ENCODE measurements at regions not wholly inside any gene's neighbourhood (a gene's known extent, or its start where the extent isn't known, plus 50 kb on each side); places are given as distances from the start of the nearest gene placed in this dataset.
"Not testable (repeated sequence)": the region's sequence is repeated elsewhere in the genome, so short reads cannot be mapped to it uniquely, and the experiment has no call there.

DNA sequence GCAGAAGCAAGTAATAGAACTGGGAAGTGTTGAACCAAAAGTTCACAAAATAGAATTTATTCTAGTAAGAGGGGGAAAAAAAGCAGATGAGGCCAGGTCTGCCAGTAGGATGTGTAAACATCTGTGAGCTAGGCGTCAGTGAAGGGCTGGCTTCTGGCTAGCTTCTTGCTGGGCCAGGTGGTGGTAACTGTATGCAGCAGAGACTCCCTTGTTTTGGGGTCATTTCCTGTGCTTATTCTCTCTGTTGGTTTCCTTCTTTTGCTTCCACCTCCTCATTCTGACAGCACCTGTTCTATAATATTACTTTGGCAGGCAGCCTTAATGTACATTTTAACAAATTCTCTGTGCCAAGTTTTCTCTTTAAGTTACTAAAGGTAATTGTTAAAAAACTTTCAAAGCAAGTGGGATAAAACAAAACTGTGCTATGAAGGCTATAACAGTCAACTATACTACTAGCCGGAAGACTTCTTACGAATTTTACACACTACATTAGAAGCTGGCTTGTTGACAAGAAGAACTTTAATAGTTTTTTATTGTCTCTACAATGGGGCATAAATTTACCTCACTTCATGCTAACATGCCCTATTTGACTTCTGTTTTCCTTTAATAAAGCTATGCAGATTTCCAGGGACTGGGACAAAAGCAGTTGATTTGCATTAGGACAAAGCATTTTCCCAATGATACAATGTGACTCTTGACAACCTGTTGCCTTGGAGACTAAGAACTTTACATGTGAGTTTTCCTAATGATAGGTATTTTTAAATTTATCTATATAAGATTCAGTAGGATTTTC is 318.8 kb upstream of the NAALADL2 start:
- DNase-seq (ENCODE audit: low read depth in 2 of 2) = no peak

DNA sequence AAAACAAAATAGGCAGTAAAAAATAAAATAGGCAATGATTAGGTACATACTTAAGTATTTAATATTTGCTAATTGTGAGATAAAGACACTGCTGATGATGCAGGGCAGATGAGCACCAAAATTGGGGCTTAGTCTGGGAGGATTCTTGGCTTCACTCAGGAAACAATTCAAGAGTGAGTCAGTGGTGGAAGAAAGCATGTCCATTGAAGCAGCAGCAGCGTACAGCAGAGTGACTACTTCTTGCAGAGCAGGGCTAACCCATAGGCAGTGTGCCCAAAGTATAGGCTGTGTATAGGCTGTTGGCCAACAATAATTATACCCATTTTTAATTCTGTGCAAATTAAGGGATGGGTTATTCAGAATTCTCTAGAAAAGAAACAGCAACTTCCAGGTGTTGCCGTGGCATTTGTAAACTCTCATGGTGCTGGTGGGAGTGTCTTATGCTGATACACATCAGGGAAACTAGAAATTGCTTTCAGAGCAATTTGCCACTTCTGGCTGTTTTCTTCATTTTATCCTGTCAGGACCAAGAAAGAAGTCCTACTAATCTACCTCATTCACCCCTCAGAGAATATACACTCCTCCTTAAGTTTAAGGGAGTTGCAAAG is 317.3 kb upstream of the NAALADL2 start:
- DNase-seq (ENCODE audit: low read depth in 2 of 2) = no peak

DNA sequence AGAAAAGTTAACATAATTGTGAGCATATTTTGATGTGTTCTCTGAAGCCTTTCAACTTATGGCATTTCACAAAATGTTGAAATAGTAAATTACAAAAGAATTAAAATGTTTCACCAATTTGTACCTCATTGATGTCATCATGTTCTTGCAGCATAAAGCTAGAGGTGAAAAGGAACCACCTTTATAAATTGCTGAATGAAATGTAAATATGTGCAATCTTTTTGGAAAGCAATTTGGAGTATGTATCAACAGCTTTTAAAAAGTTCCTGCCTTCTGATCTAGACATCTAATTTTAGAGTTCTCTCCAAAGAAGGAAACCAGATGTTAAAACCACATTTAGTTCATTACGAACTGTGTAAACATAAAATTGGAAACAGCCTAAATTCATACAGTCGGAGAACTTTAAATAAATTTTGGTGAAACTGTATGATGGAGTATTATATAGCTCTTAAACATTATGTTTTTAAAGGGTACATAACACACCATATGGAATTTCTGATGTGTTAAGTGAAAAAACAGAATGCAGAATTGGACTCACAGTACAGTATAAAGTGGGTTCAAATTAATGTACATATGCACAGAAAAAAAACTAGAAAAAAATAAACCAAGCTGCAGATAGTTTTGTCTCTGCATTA is 311.2 kb upstream of the NAALADL2 start:
- DNase-seq (ENCODE audit: low read depth in 2 of 2) = no peak

DNA sequence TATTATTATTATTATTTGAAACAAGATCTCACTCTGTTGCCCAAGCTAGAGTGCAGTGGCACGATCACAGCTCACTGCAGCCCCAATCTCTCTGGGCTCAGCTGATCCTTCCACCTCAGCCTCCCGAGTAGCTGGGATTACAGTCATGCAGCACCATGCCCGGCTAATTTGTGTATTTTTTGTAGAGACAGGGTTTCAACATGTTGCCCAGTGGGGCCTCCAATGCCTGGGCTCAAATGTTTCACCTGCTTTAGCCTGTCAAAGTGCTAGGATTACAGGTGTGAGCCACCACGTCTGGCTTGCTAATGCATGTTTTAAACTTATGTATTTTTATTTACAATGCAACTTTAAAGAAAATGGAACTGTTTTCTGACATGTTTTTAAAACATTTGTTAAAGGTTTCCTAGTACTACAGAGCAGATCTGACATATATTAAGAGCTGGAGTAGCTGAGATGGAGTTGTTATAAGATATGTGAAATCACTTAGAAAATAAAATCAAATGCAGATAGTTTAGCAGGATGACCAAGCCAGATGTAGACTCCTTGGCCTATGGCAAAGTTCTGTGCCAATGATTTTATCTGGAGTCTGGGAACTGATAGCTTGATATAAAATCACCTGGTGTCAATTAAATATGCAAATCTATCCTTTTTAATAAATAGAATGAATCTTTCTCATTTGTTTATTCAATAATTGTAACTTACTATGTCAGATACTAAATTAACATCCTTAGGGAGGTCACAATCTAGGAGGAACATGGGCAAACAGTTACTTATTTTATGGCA is 310.1 kb upstream of the NAALADL2 start:
- DNase-seq (ENCODE audit: low read depth in 2 of 2) = no peak

DNA sequence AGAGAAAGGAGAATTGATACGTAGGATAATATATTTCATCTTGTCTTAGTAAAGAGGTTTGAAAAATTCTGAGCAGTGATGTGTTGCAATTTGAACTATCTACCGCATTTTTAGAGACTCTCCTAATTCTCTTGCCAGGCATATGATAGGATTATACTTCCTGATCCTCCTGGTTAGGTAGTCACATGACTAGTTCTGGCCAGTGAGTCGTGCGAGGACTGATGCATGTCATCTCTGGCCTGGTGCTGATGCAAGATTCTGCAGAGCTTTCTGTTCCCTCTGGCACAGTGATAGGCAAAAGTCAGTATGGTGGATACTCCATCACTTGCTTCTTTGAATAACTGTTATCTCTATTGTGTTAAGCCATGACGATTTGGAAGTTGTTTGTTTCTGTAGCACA is 277.6 kb upstream of the NAALADL2 start:
- DNase-seq (ENCODE audit: low read depth in 2 of 2) = no peak

DNA sequence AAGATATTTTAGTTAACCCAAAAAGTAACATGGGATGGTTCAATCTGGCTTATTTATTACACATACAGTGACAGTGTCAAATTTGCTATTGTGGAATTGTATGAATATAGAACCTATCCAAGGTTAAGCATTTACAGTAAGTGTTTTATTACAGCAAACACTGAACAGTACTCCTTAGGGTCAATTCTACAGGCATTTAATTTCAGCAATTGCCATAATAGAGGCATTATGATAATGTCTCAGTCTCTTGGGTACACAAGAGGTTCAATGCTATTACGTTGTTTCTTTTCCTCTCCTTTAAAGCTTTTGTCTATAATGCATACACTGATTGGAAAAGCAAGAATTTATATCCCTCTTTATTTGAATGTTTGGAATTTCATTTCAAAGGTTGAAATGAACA is 275.7 kb upstream of the NAALADL2 start:
- DNase-seq (ENCODE audit: low read depth in 2 of 2) = no peak

DNA sequence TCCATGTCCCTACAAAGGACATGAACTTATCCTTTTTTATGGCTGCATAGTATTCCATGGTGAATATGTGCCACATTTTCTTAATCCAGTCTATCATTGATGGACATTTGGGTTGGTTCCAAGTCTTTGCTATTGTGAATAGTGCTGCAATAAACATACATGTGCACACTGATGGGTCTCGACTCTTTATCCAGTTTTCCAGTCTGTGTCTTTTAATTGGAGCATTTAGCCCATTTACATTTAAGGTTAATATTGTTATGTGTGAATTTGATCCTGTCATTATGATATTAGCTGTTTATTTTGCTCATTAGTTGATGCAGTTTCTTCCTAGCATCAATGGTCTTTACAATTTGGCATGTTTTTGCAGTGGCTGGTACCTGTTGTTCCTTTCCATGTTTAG is 272.0 kb upstream of the NAALADL2 start:
- DNase-seq (ENCODE audit: low read depth in 2 of 2) = not testable (repeated sequence)

DNA sequence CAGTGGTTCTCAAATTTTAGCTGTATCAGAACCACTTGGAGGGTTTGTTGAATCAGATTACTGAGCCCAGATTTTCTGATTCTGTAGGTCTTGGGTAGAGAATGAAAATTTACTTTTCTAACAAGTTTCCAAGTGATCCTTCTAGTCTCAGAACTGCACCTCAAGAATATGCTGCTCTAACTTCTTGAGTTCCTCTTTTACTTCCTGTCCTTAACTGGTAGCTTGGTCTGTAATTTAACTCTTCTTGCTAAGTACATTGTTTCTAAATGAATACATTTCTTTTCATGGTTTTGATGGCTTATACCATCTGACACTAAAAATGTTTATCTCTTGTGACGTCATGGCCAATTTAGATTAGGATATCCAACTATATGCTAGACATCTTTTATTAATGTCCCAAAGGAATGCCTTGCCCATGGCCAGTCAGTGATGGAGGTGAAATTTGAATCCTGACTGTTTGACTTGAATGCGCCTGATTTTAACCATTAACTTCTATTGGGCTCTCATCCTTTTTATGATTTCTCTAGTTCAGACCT is 262.6 kb upstream of the NAALADL2 start:
- DNase-seq (ENCODE audit: low read depth in 2 of 2) = no peak

DNA sequence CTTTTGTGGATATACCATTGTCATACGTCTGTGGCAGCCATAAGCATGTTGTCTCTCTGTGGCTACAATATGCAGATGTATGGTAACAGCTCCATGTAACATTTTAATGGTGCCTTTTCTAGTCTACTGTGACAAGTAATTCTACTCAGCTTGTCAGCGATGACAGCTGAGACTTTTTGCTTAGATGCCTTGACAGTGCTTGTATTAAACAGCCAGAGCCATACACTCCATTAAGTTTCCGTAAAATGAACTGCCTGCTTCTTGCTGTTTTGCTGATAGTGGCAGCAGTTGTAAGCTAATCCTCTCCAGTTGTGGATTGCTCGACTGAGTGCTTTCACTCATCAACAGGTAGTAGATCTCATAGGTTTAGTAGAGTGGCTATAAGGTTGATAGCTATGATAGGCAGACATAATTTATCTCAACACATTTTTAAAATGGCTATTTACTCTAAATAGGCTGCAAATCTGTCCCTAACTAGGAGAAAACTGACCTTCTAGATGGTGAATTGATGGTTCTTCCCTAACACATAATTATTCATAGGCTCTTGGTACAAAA is 260.2 kb upstream of the NAALADL2 start:
- no peak for DNase-seq (ENCODE audit: low read depth in 2 of 2)

DNA sequence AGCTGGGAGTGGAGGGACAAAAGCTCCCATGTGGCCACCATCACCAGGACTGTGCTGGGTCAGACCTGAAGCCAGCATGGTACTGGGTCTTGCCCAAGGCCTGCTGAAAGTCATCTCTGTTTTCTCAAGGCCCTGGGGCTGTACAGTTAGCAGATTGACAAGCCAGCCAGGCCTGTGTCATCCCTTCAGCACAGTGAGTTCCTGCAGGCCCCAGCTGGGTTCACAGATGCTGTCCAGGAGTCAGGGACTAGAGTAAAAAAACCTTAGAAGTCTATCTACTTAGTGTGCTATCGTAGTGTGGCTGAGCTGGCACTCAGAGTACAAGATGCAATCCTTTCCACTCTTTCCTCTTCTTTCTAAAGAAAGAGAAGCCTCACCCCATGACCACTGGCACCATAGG is 246.0 kb upstream of the NAALADL2 start:
- DNase-seq (ENCODE audit: low read depth in 2 of 2) = no peak

DNA sequence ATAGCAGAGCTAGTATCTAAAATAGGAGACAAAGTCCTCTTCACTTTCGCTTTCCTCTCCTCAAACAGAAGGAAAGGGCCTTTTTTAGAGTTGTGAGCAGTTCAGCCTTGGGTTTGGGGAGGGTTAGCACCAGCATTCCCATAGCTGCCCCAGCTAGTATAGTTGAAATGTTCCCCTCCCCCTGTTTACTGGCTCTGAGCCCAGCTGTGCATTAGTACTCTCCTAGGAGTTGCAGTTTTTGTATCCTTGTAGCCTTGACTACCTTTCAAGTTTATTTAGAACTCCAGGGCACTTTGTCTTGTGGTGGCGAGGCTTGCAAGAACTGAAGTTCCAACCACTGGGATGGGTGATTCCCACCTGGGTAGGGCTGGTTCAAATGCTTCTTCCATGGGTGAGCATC is 245.1 kb upstream of the NAALADL2 start:
- no peak for DNase-seq (ENCODE audit: low read depth in 2 of 2)

DNA sequence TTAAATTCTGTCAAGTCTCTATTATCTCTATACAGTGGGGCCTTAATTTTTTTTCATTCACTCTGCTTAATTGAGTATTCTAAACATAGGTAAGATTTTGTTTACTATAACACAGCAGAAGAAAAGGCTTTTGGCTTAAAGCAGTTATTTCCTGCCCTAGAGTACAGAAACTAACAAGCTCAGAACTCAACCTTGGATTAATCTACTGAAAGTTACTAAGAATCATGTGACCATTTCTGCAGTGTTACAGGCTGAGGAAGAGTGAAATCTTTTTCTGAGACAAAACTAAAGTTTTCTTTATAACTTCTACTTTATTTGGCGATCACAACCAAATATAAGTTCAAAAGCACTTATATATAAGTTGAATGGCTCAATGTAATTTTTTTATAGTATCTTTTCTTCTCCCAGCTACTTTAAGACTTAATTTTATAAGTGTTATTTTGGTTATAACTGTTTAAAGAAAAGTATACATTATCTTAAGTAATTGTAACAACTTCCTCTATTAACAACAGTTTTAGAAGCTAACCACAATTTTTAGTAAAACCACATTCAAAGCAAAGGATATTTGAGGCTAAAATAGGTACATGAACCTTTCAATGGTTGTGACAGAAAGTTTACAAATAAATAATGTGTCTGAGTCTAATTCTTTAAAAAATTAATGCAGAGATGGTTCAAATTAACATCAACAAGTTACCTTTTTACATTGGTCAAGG is 240.6 kb upstream of the NAALADL2 start:
- DNase-seq (ENCODE audit: low read depth in 2 of 2) = no peak

DNA sequence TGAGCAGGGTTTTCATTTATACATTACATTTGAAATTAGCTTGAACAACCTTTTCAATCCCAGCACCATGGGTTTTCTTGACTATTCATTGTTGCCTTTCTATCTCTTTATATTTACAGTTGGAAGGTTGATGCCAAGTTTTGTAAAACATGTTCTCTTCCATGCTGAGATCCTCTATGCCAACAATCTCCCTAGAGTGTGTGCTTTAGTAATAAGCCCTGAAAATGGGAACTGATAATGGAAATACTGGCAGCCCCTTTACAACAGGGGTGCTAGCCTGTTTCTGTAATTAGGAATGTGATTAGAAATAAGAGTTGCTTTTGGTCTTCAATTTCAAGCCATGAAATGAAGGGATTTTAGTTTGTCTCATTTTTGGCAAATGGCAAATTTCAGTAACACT is 239.9 kb upstream of the NAALADL2 start:
- no peak for DNase-seq (ENCODE audit: low read depth in 2 of 2)

DNA sequence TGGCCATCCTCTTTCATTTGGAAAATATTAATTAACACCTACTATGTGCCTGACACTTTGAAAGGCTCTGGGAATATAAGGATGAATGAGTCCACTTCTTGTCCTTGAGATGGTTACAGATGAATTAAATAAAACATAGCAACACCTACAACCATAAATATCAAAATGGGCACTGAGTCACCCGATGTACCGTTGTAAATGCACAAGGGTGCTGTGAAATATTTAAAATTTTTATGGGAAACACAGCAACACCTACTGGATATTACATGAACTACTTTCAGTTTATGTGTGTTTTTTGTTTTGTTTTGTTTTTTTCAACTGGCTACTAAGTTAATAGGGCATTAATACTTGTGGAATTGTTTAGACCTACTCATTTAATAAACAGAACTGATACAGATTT is 239.0 kb upstream of the NAALADL2 start:
- no peak for DNase-seq (ENCODE audit: low read depth in 2 of 2)

DNA sequence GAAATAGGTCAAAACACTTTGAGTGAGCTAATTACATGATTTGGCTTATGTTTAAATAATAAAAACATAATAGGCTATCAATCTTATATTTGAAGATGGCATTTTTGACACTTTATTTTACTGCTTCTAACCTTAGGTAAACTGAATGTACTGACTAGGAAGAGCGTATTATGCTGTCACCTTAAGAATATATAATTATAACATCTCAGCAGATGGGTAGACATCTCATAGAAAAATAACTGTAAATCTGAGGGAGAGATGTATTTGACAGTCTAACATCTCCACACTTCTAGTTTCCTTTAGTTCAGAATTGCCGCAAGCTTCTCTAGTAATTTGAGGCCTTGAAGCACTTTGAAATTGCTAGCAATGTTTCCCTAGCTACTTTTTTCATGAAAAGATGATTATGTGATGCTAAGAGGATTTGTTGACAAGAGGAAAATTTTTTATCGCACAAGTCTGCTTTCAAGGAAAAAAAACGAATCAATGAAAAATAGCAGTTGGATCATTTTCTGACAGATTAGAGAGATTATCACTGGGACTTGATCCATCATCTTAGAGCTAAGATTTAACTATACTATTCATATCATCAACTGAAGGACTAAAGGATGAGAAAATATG is 238.2 kb upstream of the NAALADL2 start:
- no peak for DNase-seq (ENCODE audit: low read depth in 2 of 2)

DNA sequence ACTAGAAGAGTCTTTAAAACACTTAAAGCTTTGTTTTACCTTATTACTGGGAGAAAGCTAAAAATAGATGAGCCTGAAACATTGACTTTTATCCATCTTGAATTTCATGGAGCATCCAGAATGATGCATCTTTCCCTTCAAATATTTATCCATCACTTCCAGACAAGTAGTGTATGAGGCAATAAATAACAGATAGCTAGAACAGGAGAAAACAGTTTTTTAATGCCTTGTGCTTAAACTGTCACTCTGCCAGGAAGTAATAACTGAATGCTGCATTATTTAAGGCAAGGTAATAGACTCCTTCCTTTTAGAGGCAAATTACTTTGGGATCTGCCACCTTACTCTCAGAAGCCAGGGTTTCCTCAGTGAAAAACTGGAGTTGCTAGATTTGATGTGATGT is 225.8 kb upstream of the NAALADL2 start:
- DNase-seq (ENCODE audit: low read depth in 2 of 2) = no peak

DNA sequence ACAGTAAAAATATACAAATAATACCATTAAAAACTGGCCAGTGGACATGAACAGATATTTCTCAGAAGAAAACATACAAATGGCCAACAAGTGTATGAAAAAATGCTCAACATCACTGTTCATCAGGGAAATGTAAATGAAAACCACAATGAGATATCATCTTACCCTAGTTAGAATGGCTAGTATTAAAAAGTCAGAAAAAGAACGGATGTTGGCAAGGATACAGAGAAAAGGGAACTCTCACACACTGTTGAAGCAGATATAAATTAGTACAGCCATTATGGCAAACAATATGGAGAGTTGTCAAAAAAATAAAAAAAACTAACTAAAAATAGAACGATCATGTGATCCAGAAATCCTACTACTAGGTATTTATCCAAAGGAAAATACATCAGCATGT is 222.7 kb upstream of the NAALADL2 start:
- no peak for DNase-seq (ENCODE audit: low read depth in 2 of 2)

DNA sequence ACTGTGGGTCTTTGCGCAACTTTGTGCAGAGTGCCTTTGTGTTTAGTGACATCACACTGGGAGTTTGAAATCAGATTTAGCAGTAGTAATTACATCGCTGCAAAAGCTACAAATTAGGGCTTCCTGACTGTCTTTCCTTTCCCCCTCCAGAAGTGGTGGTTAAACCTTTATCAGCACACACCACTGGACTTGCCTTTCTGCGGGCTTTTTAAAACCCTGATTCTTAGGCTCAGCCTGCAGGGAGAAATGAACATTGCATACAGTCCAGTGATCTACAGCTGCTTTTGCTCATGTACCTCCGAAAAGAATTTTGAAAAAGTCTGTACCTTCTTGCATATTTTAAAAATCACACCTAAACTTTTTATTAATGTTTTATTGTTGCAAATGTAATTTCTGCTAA is 219.7 kb upstream of the NAALADL2 start:
- DNase-seq (ENCODE audit: low read depth in 2 of 2) = no peak

DNA sequence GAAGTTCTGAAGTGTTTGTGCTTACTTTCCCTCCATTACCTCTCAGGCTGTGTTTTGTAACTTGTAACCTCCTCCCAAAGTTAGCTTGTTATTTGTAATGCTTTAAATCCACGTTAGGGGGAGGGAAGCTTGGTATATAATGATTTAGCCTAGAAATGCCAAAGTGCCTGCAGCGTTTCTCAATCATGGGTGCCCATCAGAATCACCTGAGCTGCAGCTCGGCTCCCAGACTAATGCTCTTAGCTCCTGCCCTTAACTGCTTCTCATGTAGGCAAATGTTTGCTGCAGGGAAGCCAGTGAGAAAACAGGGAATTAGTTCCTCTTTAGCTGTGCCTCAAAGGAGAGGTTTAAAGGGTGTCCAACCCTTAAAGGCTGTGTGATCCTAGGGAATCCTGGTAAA is 219.2 kb upstream of the NAALADL2 start:
- no peak for DNase-seq (ENCODE audit: low read depth in 2 of 2)

DNA sequence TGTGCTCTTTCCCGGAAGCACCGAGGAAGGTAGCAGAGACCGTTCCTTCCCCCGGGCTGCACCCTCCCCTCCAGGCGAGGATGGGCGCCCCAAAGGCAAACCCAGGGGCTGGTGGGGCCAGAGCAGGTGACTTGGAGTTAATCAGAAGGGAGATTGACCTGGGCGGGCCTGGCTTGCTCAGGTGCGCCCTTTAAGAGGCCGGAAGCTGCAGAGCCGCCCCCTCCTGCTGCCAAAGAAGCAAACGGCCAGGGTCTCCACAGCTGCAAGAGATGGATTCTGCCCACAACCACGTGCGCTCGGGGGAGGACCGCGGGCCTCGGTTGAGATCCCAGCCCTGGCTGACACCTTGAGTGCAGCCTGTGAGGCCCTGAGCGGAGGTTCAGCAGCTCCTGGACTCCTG is 218.2 kb upstream of the NAALADL2 start:
- no peak for DNase-seq (ENCODE audit: low read depth in 2 of 2)

DNA sequence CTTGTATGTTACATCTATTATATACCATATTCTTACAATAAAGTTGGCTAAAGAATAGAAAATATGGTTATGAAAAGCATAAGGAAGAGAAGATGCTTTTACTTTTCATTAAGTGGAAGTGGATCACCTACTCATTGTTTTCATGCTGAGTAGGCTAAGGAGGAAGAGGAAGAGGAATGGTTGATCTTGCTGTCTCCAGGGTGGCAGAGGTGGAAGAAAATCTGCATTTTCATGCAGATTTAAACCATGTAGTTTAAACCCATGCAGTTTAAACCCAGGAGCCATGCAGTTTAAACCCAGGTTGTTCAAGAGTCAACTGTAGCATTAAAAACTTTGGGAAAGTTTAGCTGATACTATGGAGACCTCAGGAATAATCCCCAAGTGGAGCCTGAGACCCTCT is 214.8 kb upstream of the NAALADL2 start:
- no peak for DNase-seq (ENCODE audit: low read depth in 2 of 2)
